NCI-H2196 (cell line): ENCODE measurements at regions not wholly inside any gene's neighbourhood (a gene's known extent, or its start where the extent isn't known, plus 50 kb on each side); places are given as distances from the start of the nearest gene placed in this dataset.

ENCODE experiments used
- DNase-seq: peaks from one replicate; lab custom pipeline; 2025; ENCODE audit not compliant: unreplicated experiment; lab: John Stamatoyannopoulos, UW

DNA sequence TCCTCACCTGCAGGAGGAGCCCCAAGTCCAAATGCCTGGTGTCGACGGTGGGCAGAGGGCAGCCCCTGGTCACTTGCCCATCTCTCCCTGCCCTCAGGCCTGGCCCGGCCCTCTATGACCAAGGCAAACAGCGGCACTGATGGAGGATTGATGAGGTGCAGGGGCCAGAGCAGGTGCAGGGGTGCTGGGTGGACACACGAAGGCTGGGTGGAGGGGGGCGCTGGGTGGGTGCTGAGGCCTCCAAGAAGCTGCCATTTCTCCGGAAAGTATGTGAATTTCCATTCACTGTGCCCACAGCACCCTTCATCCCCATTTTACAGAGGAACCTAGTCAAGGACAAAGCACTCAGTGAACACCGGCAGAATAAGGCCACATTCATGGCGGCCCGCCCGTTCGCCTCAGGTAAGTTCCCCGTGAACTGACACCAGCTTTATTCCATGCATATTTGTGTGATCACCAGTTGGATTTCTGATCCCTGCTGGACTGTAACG is 143.8 kb upstream of the PPP1R26 start:
- DNase-seq, result no peak

DNA sequence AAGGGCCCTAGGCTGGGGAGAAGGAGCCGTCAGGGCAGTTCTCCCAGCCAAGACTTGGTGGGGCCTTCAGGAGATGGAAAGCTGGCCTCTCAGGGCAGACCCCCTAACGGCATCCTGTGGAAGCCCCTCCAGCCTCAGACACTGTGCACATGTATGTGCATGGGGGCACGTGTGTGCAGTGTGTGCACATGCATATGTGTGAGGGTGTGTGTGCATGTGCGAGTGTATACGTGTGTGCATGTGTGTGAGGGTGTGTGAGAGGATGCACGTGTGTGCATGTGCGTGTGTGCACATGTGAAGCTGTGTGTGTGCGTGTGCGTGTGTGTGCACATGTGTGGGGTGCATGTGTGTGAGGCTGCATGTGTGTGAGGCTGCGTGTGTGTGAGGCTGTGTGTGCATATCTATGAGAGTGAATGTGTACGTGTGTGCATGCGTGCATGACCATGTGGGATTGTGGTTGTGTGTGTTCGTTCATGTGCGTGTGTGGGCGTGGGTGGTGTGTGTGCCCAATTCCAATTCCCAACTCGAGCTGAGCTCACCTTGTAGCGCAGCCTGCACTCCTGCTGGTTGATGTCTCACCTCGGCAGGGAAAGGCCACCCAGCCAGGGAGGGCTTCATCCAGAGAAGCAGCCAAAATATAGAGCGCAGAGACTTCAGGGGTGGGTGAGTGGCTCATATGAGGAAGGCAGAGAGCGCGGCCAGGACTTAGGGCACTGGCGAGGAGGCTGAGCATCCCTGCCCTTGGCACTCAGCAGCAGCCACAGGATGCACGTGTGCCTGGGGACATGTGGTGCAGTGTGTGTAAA is 142.7 kb upstream of the PPP1R26 start:
- no peak for DNase-seq

DNA sequence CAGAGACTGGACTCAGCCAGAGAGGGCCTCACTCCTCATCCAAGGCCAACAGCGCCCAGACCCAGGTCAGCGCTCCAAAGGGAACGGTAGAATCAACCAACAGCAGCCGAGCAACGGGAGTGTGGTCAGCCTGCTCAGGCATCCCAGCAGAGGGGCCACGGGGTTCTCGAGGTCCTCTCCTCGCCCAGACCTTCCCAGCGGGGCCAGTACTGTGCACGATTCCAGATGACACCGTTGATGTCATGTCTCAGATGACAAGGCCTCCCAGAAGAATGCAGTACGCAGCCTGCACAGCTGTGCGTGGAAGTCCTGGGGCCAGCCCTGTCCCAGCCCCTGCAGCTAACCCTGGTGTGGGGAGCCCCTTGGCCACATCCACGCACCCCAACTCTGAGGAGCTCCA is 141.0 kb upstream of the PPP1R26 start:
- no peak for DNase-seq

DNA sequence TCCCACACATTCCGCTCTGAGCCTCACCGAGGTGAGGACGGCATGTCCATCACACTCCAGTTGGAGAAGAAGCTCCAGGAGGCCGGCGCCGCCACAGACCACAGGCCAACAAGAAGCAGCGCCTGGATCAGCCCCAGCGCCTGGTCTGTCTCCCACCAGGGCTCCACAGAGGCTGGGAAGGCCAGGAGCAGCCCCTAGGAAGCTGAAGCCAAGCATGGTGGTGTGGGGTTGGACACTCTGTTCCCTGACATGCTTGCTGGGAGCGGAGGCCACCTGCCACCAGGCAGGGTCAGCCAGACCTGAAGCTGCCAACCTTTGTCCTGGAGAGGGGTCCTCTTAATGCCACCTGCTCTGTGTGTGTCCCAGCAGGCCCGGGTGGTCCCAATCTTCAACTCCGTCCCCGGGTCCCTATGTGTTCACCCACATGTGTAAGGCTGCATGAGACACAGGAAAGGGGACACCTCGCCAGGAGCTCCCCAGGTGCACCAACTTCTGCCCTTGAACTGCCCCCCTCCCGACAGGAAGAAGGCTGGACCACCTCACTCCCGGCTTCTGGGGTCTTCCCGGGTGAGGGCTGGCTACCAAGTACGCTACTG is 140.1 kb upstream of the PPP1R26 start:
- DNase-seq, result no peak

DNA sequence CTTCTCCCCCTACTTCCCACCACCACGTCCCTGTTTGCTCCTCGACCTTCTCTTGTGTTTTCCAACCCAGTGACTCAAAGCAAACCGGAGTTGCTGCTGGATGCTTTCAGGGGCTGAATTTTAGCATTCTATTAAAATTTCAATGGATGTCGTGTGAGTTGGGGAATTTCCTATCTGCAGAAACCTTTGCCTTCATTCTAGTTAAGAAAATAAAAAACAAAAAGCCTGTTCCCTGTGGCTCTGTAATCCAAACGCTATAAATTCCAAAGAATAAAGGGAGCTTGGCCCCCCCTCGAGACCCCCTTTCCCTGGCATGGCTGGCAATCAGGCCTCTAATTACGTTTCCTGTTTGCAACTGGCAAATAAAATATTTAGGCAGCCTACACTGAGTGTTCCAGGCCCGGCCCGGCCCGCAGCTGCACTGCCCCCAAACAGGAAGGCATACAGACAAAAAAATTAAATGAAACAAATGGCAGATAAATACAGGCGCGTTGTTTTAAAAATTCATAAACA is 139.4 kb upstream of the PPP1R26 start:
- DNase-seq, result no peak

DNA sequence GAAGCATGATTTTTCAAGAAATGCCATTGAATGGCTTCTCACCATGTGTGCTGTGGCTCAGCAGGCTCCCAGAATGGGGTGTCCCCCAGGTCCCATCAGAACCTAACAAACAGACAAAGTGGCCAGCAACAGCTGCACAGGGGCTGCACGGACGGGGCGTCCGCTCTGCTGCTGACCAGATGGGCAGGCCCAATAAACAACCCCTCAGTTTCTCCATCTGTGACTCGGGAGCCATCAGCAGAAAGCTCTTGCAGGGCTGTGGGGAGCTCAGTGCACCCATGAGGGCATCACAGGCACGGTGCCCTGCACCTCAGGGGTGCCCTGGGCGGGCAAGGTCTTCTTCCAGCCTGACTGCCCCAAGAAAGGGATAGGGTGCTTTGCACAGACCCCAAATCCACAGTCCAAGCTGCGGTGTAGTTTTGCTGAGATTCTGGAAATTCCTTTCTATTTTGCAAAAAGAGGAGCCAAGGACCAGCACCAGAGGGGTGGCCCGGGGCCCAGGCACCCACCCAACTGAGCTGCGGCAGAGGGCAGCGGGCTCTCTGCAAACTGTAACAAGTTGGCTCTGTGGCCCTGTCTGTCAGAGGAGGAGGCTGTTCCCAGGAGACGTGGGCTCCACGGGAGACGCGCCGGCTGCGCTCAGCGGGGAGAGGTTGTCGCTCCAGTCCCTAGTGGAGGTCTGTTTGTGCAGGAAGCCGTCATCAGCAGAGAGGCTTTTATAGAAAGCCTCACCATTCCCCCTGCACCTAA is 138.7 kb upstream of the PPP1R26 start:
- no peak for DNase-seq

DNA sequence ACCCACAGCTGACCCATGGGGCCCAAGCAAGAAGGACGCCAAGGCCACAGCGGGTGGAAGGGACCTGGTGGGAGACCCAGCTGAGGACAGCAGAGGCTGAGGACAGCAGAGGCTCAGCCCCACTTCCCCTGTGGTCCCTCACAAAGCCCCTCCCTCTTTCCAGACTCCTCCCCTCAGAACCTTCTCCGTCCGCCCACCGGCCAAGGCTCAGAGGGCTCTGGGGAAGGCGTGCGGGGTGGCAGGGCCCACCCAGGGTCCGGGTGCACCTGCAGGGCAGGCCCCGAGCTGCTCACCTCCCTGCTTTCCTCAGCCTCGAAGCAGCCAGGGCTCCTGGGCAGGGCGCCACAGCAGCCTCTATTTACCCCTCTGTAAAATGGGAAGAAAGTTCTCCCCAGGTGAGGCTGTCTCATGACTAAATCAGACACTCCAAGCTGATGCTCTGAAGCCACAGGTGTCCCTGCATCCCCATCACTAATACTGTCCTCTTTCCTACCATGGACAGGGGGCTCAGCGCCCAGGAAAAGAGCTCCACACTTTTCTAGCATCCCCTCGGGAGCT is 137.9 kb upstream of the PPP1R26 start:
- DNase-seq, result no peak

DNA sequence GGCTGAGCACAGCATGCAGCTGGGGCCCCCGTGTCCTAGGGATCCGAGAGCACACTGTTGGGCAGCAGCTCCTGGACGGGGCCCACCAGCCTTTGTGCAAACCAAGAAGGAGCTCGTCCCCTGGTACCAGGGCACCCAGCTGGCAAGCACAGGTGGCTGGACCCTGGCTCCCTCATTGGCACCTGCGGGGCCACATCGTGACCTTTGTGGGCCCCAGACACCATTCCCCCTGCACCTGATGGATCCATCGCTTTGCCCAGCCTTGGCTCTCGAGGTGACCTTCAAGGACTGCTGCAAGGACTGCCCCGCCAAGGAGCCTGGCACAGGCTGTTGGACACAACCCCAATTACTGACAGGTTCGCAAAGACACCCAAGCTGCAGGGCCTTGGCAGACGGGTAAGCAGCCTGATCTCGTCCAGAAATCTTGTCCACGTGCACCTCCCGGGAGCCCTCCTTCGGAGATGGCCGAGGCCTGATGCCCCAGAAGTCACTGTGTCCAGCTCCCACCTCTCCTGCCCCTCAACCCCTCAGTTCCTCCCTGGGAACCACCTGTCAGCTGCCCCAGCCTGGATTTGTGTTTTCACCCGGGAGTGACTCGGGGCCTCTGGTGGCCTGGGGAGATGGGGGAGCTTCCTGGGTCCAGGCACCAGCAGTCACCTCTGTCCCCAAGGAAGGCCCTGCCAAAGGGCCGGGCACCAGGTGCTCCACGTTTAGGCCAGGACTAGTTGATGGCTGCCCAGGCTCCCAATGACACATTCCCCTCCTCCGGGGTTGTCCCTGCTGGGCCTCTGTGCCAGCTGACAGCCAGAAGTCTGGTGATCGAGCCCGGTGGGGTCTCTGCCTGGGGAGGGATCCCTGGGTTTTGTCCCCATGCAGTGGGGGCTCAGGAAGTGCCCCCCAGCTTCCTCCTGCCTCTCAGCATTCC is 137.1 kb upstream of the PPP1R26 start:
- DNase-seq, result no peak

DNA sequence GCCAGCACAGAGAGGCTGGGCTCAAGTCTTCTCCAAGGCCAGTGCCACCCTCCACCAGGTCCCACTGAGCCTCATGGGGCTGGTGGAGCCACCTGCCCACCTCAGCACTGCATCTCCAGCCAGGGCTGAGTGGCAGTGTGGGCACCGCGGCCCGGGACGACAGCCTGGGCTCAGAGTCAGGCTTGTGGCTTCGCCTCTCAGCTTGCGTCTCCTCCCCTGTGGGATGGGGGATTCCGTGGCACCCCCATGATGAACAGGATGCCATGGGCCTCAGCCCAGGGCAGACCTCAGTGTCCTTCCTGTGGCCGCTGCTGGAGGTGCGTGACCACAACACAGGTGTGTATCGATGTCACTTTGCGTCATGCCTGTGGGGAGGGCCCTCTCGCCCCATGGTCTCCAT is 136.4 kb upstream of the PPP1R26 start:
- no peak for DNase-seq

DNA sequence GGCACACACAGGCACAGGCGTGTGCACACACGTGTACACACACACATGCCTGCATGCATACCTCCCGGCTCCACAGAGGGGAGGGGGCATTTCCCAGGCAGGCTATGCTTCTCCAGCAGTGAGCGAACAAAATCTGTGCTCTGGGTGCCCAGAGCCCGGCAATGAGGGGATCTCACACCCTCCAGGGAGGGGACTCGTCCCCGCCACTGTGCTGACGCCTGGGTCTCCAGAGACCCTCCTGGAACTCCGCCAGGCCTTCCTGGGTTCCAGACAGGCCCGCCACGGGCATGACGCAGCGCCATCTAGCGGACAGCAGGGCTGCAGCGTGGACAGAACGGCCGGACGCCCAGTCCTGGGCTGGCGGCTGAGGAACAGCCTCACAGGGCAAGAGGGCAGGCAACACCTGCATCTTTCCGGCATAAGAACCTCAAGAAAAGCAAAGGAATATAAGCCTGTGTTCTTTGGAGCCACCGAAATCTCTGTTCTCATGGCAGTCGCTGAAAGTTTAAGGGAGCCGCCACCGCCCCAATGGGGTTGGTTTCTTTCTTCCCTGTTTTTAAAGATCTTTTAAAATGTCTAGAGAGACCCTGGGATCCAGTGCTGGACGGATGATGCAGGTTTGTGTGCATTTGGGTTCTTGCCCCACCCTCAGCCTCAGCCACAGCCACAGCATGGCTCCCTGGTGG is 135.6 kb upstream of the PPP1R26 start:
- DNase-seq, result peak; percentile 70

DNA sequence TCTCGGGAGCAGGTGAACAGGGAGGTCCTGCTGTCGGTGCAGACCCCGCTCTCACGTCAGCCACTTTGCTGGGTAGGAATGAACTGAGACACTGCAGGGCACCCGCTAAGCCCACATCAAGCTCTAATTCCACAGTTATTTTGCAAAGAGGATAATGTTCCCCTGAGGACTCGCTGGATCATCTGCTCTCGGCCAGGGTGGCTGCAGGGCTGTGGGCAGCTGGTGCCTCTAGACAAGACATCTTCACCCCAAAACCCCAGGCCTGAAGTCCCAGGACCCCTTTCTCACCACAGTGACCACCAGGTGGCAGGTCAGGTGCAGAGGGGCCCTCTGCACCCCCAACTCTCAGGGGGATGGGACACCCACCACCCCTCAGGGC is 135.1 kb upstream of the PPP1R26 start:
- DNase-seq, result no peak

DNA sequence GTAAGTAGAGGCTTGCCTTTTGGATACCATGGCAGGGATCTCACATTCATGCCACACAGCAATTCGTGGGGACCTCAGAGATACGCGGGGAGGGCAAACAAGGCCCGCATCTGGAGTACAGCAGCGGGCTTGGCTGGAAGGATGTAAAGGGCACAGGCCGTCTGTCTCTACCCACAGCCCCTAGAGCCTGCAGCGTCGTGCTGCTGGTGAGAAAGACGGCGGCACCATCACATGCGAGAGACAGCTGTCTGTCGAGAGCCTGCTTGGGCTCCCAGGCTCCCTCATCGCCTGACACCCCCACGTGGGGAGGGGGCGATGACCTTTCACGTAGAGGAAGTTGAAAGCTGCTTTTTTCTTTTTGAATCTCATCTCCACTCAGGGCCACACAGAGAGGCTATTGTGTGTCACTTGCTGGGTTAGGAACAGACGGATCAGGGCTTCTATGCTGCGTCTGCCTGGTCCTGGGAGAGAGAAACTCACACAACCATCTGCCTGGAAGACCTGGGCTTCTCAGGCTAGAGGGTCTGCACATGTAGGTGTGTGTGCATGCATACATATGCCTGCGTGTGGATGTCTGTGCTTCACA is 134.6 kb upstream of the PPP1R26 start:
- no peak for DNase-seq

DNA sequence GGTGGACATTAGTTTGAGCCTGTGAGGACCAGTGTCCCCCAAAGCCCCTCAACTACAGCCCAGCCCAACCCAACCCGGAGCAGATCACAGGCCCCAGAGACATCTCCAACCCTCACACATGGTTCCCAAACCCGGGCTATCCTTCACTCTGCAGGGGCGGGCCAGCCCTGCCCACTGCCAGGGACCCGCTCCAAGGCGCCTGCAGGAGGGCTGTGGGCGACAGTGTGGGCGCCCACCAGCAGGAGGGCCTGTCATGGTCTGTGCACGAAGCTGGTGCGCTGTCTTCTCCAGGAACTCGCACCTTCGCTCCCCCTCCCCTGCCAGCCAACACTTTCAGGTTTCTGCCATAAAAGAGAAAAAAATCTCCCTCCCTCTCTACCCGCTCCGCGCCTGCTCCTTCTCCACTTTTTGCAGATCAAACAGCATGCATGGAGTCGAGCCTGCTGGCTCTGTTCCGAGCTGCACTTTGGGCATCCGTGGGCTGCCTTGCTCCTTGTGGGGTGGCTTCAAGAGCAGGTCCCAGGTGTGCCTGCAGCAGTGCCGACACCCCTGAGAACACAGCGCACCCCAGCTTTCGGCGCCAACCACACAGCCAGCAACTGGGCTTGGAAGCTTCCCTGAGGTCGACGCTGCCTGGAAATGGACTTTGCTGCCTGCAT is 133.7 kb upstream of the PPP1R26 start:
- DNase-seq, result no peak

DNA sequence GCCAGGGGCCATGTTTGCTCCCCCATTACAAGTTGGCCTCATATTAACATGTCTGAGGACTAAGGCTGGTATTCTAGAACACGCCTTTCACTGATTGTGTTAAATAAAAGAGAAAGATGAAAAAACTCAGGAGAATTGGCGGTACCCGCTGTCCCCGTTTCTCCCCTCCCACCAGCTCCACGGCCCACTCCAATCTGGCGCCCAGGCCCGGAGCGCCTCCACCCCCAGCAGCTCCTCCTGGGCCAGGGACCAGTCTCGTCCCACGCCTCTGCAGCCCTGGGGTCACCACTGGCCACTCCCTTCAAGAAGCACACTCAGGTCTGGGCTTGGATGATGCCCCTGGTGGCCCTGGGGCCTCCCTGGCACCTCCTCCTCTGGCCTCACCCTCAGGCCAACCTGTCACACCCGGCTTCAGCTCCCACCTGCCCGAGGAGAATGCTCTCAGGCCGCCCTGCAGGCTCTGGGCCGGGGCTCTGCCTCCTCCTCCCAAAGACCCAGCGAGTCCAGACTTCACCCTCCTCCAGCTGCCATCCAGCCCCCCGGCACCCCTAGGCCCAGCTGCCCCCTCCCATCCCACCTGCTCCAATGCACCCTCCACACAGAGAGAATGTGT is 133.0 kb upstream of the PPP1R26 start:
- DNase-seq, result no peak

DNA sequence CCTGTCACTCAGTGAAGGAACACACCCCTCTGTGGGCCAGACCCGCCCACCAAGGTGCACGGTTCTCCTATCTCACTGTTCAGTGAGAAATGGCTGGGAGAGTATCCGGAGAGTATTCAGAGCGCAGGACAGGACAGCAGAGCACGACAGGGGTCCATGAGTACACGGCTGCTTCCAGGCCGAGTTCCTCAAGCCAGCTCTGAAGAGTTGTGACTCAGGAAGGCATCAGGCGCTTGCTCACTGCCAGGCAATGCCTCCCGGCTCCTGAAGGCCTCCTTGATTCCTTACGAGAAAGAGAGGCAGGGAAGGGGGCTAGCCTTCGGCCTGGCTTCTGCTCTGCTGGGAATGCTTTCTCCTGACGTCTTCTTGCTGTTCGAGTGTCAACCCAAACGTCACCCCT is 132.1 kb upstream of the PPP1R26 start:
- no peak for DNase-seq

DNA sequence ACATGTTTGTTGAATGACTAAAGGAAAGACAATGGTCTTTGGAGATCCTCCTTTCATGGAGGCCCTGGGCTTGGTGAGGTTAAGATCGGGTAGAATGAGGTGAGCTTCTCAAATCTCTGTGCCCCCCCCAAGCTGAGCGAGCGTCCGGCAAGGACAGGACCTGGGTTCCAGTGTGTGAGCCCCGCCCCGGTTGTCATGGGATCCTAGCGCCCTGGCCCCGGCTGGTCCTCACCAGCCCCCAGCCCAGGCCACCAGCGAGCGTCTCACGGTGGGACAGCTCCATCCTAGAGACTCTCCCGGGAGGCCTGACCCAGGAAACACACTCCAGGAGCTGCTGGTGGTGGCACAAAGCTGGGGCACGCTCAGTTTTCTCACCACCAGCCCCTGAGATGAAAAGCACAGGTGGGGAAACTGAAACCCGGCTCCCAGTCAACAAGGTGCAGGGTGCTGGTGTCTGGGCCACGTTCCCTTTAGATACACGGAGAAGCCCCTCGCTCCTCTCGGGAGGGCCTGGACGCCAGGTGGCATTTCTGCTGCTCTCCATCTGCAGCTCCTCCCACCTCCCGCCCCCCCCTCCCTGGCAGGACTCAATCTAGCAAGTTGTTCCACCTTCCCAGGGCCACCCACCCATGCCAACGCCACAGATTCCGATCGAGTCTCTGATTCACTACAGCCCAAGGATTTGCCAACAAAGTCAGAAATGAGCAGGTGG is 131.3 kb upstream of the PPP1R26 start:
- no peak for DNase-seq

DNA sequence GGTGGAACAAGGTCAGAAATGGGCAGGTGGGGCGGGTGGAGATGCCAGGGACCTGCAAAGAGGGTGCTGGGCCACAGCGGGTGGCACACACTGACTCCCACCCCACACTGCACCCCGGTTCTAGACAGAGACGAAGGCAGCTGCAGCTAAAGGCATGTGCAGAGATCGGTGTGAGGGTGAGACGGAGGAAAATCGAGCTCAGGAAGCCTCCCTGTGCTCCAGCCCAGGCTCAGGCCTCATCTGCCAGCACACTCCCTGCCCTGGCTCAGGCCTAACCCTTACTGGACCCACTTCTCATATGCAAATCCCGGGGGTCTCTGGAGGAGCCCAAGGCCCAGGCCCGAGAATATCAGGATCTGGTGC is 130.8 kb upstream of the PPP1R26 start:
- DNase-seq, result no peak
